Esophagus mucosa (tissue), 1 donor: ENCODE measurements at regions not wholly inside any gene's neighbourhood (a gene's known extent, or its start where the extent isn't known, plus 50 kb on each side); places are given as distances from the start of the nearest gene placed in this dataset.

Experiments used
- ATAC-seq: fragments of 200-7000 bp; cut with Tn5 transposase; one replicate; pipeline ENCODE4 v1.9.1; 2020
- donor health status: DM: yes; HTN: yes; CAD: no.

DNA sequence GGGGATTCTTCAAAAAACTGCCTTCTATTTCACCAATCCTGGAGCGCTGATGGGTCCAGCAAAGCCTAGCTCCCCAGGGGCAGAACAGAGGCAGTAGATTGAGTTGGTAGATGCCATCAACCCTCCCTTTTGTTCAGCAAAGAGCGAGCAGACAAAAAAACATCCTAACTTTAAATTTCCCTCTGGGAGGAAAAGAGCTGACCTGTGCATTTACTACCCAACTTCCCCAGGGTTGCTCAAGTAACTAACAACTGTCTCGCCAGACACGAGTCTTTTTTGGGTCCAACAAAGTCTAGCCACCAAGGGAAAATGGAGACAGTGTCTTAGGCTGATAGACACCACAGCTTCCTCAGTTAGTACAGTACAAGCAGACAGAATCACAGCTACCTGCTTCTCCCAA, 476.3 kb upstream of the GRIA1 start:
- no peak for ATAC-seq

DNA sequence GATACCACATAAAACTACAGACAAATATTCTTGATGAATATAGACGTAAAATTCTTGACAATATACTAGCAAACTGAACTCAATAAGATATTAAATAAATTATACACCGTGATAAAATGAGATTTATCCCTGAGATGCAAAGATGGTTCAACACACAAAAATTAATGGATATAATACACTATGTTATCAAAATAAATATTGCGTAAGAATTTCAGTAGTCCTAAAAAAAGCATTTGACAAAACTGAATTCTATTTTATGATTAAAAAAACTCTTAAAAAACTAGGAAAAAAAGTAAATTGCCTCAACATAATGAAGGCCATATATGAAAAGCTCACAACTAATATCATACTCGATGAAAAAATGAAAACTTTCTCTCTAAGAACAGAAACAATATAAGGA, 472.3 kb upstream of the GRIA1 start:
- no peak for ATAC-seq

DNA sequence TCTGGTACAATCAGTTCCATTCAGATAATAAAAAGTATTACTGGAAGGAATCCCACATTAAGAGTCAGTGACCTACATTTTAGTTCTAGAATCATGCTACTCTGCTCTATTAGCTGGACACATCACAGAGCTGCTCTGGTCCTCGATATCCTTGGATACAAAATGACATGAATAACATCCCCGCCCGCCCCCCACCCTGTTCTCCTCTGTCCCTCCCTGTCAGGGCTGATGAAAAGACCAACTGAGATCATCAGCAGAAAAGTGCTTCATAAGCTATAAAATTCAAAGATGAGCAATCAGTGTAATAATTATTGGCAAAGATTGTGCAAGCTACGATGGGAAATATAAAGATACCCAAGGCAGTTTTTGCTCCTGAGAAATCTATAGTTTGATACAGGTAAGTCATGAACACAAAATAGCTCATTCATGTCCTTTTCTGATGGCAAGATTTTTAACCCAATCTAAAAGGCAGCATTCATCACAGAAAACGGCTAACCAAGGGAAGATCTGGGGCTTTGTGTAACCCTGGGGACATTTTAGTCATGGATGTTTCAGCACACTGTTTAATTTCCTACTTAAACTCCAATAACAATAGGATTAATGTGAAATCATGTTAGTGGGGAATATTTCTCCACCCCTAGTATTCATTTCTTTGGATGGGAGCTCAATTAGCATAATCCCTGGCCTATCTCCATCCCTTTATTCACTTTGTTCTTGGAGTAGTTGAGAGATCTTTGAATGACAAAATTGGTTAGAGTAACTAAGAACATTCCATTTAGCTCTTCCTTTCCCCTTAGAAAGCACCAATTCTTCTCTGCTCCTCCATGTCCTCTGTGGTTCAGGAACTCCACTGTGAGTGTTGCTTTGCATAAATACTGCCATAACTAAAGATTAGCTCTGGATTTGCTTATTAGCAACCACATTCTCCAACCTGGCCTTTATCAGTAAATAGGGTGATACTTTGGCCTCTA, 459.4 kb upstream of the GRIA1 start:
- no peak for ATAC-seq

DNA sequence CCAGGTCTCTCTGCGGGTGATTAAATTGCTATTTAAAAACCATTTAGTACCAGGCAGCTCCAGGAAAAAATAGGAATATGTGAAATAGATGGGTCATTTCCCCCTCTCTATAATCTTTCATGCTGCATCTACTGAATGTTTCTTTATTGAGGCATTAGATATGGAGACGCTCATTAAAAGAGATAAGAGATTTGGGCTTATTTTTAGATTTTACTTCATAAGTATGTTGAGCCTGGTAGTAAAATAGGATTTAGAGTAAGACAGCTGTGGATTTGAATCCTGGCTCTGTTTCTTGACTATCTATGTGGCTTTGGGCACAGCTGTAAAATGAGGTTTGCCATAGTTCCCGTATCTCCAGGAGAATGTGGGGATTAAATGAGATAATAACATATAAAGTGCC, 451.0 kb upstream of the GRIA1 start:
- ATAC-seq, result no peak

DNA sequence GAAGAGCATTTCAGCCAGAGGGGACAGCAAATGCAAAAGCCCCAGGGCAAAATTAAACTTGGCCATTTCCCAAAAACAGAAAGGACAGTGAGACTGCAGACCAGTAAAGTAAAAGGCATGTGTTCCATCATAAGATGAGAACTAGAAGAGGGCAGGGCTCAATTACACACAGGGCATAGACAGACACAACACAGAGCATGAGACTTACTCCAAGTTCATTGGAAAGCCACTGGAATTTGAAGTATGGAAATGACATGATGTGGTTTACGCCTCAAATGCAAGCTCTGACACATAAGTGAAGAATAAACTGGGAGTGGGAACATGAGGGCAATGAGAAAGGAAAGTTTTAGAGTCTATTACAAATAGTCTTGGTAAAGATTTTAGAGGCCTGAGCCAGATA, 446.6 kb upstream of the GRIA1 start:
- no peak for ATAC-seq

DNA sequence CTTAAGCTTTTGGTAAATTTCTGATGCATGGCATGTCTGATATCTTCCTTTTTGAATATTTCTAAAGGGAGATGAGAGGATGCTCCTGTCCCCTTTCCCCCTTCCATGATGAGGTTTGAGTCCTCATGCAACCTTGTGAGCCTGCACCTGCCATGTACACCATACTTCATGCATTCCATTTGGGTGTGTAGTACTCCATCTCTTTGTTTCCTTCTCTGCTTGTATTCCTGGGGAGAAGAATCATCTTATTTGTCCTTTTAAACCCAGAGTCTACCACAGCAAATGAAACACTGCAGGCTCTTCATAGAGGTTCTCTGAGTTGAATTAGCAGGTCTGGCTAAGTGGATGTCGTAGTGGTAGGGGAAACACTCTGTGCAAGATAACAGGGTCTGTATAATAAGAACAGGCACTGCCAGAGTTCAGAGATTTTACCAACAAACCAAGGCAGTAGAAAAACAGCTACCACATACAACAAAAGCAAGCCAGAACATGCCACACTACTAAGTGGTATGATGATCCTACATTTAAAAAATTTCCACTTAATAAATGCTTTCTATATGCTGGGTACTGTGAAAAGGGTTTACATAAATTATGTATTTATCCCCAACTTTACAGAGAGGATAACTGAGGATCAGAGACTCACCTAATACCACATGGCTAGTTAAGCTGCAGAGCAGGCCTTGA, 439.8 kb upstream of the GRIA1 start:
- ATAC-seq, result no peak

DNA sequence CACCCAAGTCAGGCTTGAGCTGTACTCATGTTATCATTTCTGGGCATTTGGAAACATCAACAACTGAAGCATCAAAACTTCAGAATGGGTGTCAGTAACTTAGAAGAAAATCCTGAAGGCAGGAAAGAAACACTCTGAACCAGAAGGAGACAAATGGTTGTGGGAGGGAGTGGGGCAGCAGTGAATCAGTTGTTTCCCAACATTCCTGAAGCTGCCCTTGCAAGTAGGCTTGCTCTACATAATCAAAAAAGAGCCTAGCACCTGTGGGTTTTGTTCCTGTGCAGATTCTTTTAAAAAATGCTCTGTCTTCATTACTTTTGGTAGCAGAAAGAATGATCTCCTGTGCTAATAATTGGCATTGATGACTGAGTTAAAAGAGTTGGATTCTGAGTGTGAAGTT, 424.2 kb upstream of the GRIA1 start:
- ATAC-seq, result no peak

DNA sequence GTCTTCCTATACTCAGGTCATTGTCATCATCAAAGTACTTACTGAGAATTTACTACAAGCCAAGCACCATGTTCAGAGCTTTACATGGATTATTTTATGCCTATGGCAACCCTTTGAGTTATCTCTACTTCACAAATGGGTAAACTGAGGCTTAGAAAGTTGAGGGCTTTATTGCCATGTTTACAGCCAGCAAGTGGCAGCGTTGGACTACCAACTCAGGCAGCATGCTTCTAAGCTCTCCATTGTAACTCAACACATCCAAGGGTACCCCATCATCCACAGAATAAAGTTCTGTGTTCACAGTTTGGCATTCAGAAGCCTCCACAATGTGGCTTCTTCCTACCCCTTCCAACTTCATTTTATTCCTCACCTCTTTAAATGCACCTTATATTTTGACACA, 422.6 kb upstream of the GRIA1 start:
- no peak for ATAC-seq

DNA sequence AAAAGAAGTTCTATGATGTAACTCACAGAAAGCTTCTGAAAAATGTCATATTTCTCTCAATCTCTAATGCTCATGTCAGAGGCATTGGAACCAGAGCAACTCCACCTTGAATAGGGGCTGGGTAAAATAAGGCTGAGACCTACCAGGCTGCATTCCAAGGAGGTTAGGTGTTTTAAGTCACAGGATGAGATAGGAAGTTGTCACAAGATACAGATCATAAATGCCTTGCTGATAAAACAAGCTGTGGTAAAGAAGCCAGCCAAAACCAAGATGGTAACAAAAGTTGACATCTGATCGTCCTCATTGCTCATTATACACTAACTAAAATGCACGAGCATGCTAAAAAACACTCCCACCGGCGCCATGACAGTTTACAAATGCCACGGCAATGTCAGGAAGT, 411.1 kb upstream of the GRIA1 start:
- no peak for ATAC-seq

DNA sequence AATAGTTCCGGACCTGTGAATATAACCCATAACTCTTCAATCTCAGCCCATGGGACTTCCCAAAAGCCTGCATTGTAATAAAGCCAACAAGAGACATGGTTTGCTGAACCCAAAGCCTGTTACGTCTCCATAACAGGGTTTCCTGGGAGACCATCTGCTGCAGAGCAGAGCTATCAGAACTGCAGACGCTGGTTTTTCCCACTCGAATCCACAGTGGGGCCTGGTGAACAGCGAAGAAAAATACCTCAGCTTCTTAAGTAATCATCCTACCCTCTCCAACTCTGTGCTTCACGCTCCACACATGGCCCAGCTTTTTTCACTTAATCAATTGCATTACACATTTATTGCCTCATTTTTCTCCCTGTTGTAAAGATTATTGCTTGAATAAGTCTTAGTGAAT, 409.5 kb upstream of the GRIA1 start:
- ATAC-seq, result no peak

DNA sequence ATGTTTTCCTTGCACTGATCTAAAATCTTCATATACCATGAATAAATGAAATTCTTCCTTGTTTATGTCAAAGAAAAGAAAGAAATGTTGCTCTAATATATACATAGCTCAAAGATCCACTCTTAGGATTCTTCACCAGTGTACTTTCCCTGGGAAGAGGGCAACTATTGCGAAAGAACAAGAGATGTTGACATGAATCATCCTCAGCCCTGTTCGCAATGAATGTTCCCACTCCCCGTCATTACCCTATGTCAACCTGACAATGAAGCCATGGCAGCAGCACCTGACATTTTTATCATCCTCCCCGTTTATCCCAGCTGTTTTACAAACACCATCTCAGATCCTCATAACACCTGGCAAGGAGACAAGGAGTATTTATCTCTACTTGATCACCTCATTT, 409.1 kb upstream of the GRIA1 start:
- ATAC-seq, result no peak

DNA sequence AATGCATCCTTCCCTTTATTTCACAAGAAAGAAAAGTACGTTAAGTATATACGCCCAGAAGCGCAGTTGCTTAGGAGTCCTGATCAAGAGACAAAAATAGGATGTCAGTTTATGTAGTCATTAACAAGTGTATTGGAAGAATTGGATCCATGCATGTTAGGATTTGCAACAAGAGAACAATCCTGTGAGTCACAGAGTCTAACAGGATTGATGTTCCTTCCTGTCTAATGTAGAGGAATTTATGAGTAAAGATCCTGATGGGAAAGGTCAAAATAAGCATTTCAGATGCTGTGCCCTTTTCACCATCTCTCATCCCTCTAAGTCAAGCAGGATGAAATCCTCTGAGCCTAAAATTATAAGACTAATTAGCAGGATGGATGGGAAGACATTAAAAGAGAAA, 406.0 kb upstream of the GRIA1 start:
- ATAC-seq, result no peak

DNA sequence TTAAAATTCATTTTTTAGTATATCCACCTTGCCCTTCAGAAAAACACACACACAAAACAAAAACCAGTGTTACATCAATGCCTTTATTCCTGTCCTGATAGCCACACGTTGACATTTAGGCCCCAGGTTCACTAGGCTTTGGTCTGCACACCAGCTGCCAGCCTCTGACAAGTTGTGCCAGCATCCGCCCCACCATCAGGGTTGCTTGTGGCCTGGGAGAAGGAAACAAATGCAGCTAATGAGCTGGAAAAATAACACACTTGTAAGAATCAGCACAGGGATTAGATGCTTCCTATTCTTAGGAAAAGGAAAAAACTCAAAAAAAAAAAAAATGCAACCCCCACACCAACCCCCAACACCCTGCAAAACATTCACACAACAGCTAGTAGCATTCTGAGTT, 404.0 kb upstream of the GRIA1 start:
- no peak for ATAC-seq

DNA sequence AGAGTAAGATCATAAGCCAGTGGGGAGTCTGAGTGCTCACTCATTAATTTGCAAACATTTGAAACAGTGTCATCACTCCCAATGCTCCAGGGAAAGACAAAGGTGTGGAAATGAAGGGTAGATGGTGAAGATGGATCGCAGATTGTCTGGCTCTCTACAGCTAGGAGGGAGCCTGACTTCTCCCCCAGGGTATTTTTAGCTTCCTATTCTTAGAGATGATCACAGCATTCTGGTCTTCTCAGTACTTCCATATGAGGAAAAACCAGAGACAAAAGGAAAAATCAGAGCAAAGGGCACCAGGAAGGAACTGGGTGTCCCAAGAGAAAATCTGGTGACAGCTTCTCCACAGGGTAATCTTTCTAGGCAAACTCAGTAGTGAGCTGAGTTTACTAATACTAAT, 401.9 kb upstream of the GRIA1 start:
- no peak for ATAC-seq

DNA sequence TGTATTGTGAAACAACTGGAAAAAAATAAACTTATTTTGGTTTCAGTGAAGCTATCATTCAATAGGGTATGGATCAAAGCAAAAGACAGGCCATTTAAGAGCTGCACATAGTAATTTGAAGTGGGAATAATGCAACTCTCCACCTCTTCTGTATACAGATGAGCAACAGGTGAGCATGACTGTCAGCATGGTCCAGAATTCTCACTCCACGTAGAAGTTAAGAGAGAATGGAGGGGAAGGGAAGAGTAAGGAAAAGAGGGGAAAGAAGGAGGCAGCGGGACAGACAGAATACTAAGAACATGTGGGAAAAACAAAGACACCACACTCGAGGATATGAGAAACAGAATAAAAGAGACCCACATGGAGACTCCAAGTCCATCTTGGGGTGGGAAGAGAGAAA, 396.1 kb upstream of the GRIA1 start:
- ATAC-seq, result no peak

DNA sequence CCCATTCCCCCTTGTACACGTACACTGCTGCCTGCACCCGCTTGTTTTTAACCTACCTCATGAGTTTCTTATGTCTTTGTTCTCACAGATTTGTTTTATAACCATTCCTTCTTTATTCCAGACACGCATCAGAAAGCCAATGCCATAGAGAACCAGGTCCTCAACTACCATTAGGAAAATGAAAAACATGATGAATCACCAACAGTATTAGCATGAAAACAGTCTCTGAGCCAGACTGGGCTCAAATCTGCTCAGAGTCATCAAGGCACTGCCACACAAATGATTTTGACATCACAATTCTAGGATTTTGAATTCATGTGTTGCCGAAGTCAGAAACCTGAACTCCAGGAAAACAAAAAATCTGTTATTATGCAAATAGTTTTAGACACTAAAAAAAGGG, 394.1 kb upstream of the GRIA1 start:
- no peak for ATAC-seq

DNA sequence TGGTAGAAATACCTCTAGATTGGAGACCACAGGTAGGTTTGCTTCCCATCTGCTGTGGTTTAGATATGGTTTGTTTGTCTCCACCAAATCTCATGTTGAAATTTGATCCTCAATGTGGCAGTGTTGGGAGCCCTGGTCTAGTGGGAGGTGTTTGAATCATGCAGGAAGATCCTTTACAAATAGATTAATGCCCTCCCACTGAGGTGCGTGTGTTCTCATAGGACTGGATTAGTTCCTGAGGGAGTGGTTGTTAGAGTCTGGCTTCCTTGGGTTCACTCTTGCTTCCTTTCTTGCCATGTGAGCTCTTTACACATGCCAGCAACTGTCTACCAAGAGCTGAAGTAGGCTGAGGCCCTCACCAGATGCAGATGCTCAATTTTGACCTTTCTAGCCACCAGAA, 391.1 kb upstream of the GRIA1 start:
- ATAC-seq, result no peak

DNA sequence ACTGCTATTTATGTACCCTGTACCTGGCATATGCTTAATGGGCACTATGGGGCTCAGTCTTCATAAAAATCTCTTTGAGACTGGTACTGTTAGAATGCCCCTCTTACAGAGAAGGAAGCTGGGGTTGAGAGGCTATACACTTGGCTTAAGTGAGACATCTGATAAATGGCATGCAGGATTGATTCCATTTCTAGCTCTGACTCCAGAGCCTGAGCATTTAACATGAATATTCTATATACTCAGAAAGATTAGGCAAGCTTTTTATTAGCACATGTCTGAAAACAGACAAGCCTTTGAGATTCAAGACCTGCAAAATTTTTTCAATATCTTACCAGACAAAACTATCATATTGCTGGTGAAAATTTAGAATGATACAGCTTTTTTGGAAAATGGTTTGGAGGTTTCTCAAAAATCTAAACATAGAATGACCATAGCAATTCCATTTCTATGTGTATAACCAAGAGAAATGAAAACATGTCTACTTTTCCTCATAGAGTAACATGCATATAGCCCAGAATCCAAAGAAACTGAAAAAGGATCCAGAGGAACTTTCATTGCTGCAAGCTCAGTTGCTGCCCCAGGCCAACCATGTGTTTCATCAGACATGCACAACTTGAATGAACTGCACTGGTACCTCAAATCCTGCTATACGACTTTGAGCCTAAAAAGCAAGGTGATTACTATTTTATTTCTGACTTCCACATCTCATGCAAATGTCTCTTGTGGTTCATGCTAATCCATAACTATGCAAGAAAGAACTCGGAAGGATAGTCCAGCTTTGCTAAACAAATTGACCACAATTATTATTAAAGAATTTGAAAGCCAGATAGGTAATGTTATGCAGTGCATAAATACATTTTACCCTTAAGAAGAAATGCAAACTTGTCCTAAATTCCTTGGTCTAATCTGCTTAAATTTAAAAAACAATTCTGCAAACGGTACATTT, 389.0 kb upstream of the GRIA1 start:
- ATAC-seq, result no peak

DNA sequence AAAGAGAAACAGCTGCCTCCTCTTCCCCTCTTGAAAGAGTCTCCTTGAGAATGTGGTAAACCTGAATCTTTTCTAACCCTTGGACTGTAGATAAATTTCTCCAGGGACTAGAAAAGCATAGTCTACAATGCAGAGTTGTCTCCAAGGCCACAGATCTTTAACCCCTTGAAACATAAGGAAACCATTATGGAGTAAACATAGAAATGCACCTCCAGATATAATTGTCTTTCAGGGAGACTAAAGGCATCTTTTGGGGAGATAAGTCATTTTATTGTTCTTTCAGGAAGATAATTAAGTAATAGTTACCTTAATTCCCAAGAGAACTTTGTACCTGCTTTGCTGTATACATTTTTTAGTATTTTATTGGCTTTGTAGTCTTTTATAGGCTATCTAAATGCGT, 373.6 kb upstream of the GRIA1 start:
- no peak for ATAC-seq

DNA sequence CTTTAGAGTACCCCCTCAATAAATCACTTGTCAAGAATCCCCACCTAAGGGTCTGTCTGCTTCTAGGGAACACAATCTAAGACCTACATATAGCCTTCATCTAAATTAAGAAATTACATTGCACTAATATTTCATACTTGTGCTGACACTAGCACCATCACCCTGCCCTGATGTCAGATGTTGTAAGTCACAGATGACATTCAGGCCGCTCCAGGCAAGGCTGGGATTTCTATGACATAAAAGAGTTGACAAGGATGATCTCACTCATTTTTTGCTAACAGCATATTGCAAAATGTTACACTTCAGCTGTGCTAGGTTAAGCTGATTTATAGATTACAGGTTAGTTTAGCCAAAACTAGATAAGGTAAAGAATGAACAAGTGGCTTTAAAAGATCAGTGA, 372.5 kb upstream of the GRIA1 start:
- ATAC-seq, result no peak

DNA sequence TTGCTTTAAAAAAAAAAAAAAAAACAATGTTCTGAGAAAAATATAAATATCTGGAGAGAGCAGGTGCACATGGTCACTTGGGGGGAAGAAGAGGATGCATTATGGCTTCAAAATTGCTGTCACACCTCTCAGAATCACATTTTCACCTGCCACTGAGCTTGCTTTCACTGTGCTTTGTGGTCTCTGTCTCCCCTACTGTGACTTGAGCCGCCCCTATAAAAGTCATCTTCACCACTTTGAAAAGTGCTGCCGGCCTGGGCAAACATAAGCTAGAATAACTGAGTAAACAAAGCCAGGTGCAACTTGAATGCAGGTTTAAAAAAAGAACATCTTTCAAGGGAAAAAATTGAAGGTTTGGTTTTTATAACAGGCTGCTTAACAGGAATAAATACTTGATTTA, 368.1 kb upstream of the GRIA1 start:
- ATAC-seq, result no peak

DNA sequence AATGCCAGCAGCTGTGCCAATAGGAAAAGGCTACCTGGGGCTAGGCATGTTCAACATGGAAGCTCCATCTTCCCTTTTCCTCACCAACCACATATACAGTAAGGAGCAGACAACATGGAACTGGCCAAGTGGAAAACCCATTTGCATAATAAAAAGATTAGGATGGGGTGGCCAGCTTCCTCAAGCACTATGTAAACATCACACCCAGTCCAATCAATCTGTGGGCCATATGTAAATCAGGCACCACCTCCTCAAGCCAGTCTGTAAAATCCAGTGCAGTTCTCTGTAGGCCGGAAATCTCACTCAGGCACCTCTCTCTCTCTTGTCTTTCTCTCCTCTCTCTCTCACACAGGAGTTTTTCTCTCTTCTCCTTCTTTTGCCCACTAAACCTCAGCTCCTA, 360.2 kb upstream of the GRIA1 start:
- ATAC-seq, result no peak

DNA sequence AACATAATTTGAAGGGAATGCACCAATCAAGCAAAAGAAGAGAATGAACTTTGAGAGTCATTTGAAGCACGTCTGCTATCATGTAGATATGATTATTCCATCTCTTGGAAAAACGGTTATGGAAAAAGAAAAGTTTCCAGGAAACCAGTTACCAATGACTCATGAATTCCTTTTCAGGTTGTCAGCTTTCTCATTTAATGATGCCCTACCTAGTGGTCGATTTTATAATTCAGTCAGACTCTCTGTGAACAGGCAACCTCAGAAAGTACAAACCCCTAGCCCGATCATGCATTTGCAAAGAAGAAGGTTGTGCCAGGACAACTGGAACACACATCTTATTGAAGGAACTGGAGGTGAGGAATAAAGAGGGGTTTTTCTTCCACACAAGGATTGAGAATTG, 355.1 kb upstream of the GRIA1 start:
- ATAC-seq, result no peak
